SHP77 treated with DMSO at 0.1 percent for 48 hours (cell line): ENCODE measurements at regions not wholly inside any gene's neighbourhood (a gene's known extent, or its start where the extent isn't known, plus 50 kb on each side); places are given as distances from the start of the nearest gene placed in this dataset.
"Not testable (repeated sequence)": the region's sequence is repeated elsewhere in the genome, so short reads cannot be mapped to it uniquely, and the experiment has no call there.

Experiments
- DNase-seq: peaks from one replicate; lab custom pipeline; 2025; lab: John Stamatoyannopoulos, UW

DNA sequence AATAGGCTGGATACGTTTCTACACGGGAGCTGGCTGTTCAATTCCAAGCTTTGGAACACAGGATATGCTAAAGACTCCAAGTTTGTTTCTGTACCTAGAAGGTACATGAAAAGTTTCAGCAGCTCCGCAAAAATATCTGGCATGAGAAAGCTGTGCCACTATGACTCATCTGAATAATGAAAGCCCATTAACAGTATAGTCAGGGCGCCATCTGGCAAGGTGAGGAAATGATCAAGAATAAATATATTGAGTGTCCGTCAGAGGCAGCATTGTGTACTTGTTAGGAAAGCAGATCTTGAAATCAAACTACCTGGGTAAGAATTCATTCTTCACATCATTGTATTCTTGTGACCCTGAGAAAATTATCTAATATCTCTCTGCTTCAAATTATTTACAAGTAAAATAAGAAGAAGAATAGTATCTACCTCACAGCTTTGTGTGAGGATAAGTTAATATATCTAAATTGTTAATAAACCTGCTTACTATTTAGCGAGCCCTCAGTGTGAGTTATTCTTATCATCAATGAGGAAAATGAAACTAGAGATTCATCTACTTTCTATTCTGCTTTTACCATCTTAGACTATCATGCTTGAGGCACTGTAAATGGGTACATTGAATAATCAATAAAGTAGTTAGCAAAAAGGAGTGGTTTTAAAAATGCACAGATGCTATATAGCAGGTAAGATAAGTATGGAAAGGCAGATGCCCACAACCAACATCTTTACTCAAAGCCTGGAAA, 53.5 kb downstream of the FSCB start:
- DNase-seq, result peak; percentile 20

DNA sequence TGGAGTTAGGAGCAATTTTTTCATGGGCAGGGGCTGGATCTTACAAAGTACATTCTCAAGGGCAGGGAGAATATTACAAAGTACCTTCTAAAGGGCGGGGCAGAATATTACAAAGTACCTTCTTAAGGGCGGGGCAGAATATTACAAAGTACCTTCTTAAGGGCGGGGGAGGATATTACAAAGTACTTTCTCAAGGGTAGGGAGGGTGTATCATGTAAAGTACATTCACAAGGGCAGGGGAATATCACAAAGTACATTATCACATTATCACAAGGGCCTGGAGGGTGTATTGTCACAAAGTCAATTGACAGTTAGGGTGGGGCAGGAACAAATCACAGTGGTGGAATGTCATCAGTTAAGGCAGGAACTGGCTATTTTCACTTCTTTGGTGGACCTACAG, 56.9 kb downstream of the FSCB start:
- not testable (repeated sequence) for DNase-seq

DNA sequence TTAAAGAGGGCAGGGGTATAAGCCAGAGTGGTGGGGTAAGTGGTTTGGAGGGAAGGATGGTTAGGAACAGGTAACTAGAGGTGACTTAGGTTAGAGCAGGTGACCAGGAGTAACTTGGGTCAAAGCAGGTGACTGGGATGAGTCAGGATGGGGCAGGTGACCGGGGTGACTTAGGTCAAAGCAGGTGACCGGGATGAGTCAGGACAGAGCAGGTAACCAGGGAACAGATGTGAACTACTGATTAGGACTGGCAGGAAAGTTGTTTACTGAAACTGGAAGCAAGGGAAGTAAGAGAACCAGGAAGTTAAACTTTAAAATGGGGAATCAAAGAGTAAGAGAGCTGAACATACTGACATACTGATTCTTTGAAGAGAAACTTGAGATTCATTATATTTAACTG, 57.4 kb downstream of the FSCB start:
- DNase-seq, result no peak

DNA sequence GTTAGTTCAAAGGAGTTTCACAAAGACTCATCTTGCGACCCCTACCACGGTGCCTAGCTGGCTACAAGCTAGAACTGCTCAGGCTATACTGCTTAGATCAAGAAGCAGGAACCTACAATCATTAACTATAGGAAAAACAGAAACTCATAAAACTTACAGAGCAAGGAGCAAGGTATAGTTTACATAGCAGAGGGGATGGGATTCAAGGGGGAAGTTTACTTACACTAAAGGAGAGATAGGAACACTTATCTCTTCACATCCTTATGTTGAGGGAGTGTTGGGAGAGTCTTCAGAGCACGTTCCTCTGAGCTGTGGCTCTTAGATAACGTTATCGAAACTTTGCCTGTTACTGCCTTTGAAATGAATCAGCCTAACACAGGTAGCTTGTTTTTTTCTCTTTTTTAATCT, 58.1 kb downstream of the FSCB start:
- no peak for DNase-seq

DNA sequence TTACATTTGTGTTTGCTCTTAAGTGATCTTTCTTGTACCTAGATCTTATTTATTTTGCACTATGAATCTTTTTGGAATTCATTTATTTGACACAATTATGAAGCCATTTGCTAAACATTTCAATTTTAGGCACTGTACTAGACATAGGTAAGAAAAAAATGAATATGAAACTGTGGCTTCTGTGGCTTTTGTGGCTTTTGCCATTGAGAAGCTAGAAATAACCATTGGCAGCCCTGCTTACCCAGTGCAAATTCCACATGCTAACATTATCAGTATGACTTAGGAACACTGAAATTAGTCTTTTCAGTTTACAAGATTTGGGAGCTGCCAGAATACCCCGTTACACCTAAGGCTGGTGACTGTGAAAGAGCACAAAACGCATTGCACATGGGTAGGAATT, 60.1 kb downstream of the FSCB start:
- DNase-seq, result no peak

DNA sequence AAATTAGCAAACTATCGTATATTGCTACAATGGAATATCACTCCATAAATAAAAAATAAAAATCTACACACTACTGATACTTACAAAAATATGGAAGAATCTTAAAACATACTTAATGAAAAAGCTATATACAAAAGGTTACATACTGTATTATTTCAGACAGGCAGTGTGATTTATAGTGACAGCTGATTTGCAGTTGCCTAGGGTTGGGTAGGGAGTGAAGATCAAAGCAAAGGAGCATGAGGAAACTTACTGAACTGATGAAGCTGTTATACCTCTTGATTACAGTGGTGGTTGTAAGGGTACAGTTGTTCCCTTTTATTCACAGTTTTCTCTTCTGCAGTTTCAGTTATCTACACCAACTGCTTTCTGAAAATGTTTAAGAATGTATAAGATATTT, 62.6 kb downstream of the FSCB start:
- no peak for DNase-seq

DNA sequence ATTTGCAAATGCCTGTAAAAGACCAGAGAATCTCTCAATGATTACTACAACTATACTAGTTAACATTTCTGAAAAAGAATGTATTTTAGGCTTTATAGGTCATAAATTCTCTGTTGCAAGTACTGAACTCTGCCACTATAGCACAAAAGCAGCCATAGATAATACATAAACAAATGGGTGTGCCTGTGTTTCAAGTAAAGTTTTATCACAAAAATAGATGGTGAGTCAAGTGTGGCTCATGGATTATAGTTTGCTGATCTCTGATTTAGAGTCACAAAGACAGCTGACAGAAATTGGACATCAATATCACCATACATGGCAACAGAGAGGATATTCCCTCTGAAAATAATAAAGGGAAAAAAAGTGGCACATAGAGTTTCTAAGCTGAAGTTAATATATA, 68.1 kb downstream of the FSCB start:
- DNase-seq, result no peak

DNA sequence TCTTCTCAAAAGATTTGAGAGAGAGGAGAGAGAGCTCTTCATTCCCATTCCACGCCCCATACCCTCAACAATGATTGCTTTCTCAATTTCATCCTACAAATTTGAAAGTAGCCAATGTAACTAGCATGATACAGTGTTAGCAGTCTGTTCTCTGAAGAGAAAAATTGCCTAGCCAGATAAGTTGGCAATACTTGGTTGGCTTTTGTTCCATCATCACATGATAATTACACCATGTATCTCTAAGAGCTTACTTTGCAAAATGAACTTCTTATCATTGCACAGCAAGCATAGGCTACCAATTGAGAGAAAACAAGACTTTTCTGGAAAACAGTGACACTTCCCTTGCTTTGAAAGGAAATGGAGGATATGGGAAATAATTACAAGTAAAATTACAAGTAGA, 68.9 kb downstream of the FSCB start:
- no peak for DNase-seq

DNA sequence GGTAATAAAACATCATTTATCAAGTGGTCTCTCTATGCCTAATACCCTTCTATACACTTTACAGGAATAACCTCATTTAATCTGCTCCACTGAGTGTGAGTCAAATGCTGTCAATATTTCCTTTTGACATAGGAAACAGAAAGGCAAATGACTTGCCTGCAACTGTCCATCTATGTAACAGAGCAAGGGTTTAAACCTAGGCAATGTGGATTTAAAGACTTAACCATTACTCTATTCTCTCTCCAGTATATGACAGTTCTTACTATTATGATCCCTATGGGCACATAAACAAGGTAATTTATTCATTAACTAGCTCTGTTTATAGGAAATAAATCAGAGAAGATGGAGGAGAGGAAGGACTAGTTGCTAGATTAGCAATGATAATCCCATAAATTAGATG, 70.6 kb downstream of the FSCB start:
- DNase-seq, result no peak

DNA sequence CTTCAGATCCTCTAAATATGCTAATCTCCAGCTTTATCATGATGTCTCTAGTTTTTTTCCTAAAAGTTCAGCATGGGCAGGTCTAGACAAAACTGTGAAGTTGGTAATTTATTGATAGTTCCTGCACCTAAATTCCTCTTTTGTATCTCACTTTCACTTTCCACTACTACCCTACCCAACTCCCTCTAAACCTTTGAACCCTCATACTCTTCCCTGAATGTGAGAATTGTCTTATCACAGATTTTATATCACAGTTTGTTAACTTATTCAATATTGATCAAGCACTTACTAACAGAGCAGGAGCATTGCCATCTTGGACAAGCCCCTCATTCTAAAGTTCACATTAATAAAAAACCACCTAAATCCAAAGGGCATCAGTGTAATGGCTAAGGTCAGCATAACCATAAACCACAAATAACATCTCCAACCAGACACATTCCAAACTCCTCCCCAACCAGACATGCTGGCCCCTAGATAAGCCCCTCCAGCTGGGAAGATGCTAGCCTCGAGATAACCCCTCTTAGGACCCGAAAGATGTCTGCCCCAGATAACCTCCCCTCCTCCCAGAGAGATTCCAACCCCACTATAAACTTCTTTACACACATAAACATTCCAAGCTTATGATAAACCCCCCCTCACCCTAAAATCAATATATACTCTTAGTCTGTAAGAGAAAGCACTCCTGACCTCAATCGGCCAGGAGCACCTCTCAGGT, 78.7 kb downstream of the FSCB start:
- DNase-seq, result no peak

DNA sequence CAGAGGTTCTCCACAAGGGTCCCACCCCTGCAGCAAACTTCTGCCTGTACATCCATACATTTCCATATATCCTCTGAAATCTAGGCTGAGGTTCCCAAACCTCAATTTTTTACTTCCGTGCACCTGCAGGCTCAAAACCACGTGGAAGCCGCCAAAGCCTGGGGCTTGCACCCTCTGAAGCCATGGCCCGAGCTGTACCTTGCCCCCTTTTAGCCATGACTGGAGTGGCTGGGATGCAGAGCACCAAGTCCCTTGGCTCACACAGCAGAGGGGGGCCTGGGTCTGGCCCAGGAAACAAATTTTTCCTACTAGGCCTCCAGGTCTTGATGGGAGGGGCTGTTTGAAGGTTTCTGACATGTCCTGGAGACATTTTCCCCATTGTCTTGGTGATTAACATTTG, 84.4 kb downstream of the FSCB start:
- DNase-seq, result no peak

DNA sequence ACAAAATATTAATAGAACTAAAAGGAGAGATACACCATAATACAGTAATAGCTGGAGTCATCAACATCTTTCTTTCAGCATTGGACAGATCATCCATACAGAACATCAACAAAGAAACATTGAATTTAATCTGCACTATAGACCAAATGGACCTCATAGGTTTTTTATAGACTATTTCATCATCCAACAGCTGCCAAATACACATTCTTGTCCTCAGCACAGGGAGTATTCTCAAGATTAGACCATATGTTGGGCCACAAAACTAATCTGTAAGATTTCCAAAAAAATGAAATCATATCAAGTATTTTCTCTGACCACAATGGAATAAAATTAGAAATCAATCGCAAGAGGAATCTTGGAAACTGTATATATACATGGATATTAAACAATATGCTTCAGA, 86.9 kb downstream of the FSCB start:
- DNase-seq, result no peak

DNA sequence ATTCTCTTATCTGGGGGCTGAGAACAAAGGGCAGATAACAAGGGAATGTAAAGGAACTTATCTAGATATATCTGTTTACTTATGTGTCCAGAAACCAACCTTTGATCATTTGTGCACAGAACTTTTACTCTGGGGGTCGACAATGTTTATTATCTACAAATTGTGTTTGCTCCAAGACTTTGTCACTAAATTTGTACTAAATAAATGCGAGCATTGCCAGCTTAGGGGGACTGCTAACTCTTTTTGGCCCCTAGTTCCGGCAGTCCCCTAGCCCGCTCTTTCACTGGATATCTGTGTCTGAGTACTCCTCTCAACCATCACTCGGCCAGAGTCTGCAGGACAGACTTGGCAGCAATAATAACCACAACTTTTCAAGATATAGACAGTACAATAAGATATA, 88.2 kb downstream of the FSCB start:
- DNase-seq, result no peak

DNA sequence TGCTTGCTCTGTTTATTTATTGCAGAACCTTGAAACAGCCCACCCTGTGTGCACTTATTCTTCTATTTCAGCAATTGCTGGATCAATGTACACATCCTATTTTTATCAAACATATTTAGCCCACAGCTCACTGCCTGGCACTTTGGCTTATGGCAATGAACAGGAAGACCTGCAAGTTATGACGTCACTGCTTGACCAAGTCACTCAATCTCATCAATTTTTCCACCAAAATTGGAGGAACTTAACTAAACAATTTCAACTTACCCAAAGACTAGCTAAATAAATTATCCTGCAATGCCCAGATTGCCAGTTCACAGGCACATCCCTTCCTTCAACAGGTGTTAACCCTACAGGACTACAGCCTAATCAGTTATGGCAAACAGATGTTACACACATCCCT, 89.3 kb downstream of the FSCB start:
- DNase-seq, result no peak

DNA sequence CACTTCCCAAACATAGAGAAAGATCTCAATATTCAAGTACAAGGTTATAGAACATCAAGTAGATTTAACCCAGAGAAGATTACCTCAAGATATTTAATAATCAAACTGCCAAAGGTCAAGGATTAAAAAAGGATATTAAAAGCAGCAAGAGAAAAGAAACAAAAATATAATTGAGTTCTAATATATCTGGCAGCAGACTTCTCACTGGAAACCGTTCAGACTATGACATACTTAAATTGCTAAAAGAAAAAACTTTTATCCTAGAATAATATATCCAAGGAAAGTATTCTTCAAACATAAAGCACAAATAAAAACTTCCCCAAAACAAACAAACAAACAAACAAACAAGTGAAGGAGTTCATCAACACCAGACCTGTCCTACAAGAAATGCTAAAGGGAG, 92.4 kb downstream of the FSCB start:
- no peak for DNase-seq

DNA sequence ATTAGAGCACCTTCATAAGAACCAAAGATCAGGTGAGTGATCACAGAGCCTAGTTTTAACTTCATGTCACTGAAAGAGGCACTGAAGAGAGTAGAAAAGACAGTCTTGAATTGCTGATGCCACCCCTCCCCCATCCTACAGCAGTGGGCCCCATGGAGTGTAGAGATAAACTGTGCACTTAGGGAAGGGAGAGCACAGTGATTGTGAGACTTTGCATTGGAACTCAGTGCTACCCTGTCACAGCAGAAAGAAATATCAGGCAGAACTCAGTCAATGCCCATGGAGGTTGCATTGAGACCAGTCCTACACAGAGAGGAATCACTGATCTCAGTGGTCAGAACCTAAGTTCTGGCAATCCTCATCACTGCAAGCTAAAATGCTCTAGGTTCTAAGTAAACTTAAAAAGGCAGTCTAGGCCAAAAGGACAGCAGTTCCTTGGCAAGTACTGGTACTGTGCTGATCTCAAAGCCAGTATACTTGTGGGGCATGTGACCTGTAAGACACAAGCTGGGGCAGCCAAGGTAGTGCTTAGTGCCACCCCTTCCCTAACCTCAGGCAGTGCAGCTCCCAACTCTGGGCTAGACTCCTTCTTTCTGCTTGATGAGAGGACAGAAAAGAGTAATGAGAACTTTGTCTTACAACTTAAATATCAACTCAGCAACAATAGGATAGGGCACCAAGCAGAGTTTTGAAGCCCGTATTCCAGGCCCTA, 94.1 kb downstream of the FSCB start:
- no peak for DNase-seq

DNA sequence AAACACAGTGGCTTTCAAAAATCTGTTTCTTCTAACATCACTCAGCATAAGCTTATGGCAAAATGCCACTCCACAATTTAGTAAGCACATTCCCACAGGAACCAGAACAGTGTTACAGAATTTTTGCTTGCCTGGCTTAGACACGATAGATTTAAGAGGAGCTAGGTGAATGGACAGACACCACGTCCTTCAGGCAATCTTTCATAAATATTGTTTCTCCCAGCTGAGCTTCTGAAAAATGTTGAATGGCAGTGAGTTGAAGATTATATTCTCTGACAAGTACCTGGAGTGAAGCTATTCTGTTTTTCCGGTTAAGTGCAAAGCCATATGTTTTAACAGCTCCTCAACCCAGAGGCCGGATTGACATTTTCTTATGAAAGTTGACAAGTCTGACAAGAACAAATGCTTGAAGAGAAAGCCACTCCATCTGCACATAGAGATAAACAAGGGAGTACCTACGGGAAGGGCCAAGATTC, 102.0 kb downstream of the FSCB start:
- no peak for DNase-seq

DNA sequence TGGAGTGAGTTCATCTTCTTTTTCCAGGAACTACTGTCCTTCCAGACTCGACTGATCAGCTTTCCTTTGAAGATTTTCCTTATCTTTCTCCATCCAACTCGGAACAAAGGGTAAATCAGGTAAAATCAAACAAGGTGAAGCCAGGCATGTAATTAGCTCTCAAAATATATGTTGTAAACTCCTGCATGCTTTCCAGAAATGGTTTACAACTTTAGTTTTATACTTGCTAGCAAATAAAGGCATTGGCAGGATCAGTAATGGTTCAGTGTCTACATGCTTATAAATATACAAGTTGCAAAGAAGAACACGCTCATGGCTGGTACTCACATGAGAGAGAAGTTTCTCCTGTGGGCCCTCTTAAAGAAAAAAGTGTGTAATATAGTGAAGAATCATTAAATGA, 102.5 kb downstream of the FSCB start:
- DNase-seq, result no peak

DNA sequence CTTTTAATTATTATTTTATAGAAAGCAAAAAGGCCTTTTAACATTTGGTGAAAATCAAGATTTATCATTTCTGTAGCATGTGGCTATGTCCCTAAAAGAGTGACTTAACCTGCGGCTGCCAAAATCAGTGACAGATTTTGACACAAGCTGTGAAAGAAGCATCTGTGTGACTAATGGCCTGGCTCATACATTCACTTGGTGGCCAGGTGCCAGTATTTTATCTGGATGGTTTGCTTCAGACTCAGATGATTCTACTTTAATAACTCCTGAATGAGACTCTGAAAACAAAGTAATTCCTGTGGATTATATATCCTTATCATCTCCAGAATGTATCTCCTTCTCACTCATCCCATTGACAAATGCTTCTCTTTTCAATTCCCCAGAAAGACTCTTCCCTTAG, 103.0 kb downstream of the FSCB start:
- DNase-seq, result no peak

DNA sequence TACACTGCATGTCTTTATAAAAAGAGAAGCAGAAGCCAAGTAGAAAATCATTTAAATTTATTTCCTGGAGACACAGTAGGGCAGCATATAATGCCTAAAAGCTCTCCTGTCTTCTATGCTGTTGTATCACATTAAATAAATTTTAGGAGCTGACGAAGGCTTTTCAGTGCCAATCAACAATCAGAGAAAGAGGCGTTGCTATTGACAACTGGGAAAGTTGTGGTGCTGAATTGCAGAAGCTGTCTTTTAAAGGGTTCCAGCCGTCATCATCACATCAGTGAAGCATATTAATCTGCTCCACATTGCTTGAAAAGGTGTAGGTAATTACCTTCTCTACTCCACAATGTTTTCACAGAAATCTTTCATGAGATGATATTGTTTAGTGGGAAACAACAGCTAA, 103.9 kb downstream of the FSCB start:
- no peak for DNase-seq

DNA sequence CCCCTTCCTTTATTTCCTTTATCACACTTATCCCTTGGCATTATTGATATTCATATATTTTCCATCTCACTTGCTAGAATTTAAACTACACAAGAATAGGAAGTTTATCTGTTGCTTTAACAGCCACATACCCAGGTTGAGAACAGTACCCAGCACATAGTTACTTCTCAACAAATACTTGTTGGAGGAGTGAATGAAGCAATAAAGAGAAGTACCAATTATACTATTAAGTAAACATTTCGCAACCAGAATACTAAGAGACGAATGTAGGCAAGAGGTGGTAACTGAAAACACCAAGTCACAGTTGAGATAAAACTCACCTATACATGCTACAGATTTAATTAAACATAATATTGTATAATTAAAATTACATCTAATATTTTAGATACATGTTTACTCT, 110.9 kb downstream of the FSCB start:
- no peak for DNase-seq

DNA sequence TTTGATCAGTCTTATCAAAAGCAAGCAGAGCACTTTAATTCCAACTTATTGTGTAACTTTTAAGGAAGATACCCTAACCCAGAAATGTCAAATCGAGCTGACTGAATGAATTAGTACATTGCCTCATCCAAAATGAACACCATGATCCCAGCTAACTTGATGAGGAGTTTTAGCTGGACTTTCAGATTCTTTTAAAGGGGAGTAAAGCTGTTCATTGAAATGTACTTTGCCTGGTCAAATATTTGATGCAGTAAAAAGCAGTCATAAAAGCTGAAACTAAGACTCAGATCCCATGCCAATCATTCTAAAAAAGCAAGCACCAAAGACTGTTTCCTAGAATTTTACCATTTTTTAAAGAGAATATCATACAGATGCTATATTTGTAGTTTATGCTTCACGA, 114.1 kb downstream of the FSCB start:
- DNase-seq, result no peak

DNA sequence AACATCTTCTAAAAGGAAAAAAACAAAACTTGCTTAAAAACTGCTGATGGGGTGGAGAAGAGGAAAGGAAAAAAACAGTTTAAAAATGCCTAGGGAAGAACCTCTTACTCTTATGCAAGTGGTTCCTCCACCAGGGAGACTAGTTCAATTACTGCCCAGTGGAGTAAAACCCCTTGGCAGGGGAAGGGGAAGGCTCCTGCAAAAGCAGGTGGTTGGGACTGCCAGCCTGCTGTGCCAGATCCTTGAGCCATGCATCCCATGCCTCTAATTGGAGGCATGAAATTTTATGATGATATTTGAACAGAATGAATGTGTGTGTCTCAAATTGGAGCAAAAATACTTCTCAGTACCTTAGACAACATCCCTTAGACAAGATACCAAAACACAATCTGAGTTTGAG, 118.8 kb downstream of the FSCB start:
- no peak for DNase-seq
